SK-N-SH treated with all-trans-retinoic acid at 6 μM for 48 hours (cell line): ENCODE measurements at regions not wholly inside any gene's neighbourhood (a gene's known extent, or its start where the extent isn't known, plus 50 kb on each side); places are given as distances from the start of the nearest gene placed in this dataset.
A peak's percentile ranks its signal among the peaks of the same experiment; 100 is the strongest.

Experiments used
- ATAC-seq: fragments of 200-7000 bp; cut with Tn5 transposase; 3 replicates; pipeline ENCODE4 v1.9.1; 2020; ENCODE audit warnings: mild to moderate bottlenecking, moderate library complexity
- ARNTL ChIP-seq: fragments of 450-650 bp; formaldehyde crosslinking; IDR thresholded peaks from 2 replicates; pipeline ENCODE4 v1.5.0; 2020; ENCODE audit warnings: low read depth, mild to moderate bottlenecking, moderate library complexity, borderline replicate concordance
- BACH2 ChIP-seq: fragments of 250-450 bp; sonication (Bioruptor Pico); IDR thresholded peaks from 2 replicates; pipeline ENCODE4 v1.9.0; 2021; ENCODE audit warnings: mild to moderate bottlenecking, borderline replicate concordance
- CSDC2 ChIP-seq: fragments of 250-450 bp; sonication (Bioruptor Pico); IDR thresholded peaks from 2 replicates; pipeline ENCODE4 v1.5.0; 2020; ENCODE audit warnings: mild to moderate bottlenecking, moderate library complexity
- CSRNP3 ChIP-seq: fragments of 250-450 bp; sonication (Bioruptor Pico); IDR thresholded peaks from 2 replicates; pipeline ENCODE4 v1.5.1; 2021; ENCODE audit warnings: mild to moderate bottlenecking, moderate library complexity
- ESRRG ChIP-seq: fragments of 250-450 bp; sonication (Bioruptor Pico); IDR thresholded peaks from 2 replicates; pipeline ENCODE4 v1.6.1; 2021; ENCODE audit warnings: mild to moderate bottlenecking
- GLIS3 ChIP-seq: fragments of 250-450 bp; sonication (Bioruptor Pico); IDR thresholded peaks from 2 replicates; pipeline ENCODE4 v1.5.0; 2020; ENCODE audit warnings: mild to moderate bottlenecking, moderate library complexity
- ISL1 ChIP-seq: fragments of 250-450 bp; sonication (Bioruptor Pico); IDR thresholded peaks from 2 replicates; pipeline ENCODE4 v2.1.2; 2022; ENCODE audit warnings: mild to moderate bottlenecking, moderate library complexity
- OSR1 ChIP-seq: fragments of 250-450 bp; sonication (Bioruptor Pico); IDR thresholded peaks from 2 replicates; pipeline ENCODE4 v1.8.0; 2022; ENCODE audit warnings: moderate library complexity, mild to moderate bottlenecking, inconsistent platforms
- PPARA ChIP-seq: fragments of 250-450 bp; sonication (Bioruptor Pico); IDR thresholded peaks from 2 replicates; pipeline ENCODE4 v1.5.0; 2020; ENCODE audit warnings: mild to moderate bottlenecking, borderline replicate concordance
- RARB ChIP-seq: fragments of 250-450 bp; sonication (Bioruptor Pico); IDR thresholded peaks from 2 replicates; pipeline ENCODE4 v1.8.0; 2021; ENCODE audit warnings: mild to moderate bottlenecking, moderate library complexity
- SNAI2 ChIP-seq: fragments of 250-450 bp; sonication (Bioruptor Pico); IDR thresholded peaks from 2 replicates; pipeline ENCODE4 v1.5.0; 2020; ENCODE audit warnings: mild to moderate bottlenecking, moderate library complexity
- TCF4 ChIP-seq: fragments of 250-450 bp; sonication (Bioruptor Pico); IDR thresholded peaks from 2 replicates; pipeline ENCODE4 v1.8.0; 2021; ENCODE audit warnings: mild to moderate bottlenecking, moderate library complexity, borderline replicate concordance
- ZC3H10 ChIP-seq: fragments of 250-450 bp; sonication (Bioruptor Pico); IDR thresholded peaks from 2 replicates; pipeline ENCODE4 v1.5.1; 2021; ENCODE audit warnings: mild to moderate bottlenecking, moderate library complexity
- ZFP3 ChIP-seq: fragments of 250-450 bp; sonication (Bioruptor Pico); IDR thresholded peaks from 2 replicates; pipeline ENCODE4 v1.5.0; 2020; ENCODE audit warnings: mild to moderate bottlenecking, moderate library complexity
- ZFP30 ChIP-seq: fragments of 450-650 bp; formaldehyde crosslinking; IDR thresholded peaks from 2 replicates; pipeline ENCODE4 v1.5.0; 2022; ENCODE audit warnings: mild to moderate bottlenecking, moderate library complexity
- ZNF565 ChIP-seq: fragments of 450-650 bp; formaldehyde crosslinking; conservative IDR thresholded peaks from 2 replicates; pipeline ENCODE4 v1.5.0; 2020; ENCODE audit warnings: low read depth, mild to moderate bottlenecking, moderate library complexity
- ZNF70 ChIP-seq: fragments of 450-650 bp; formaldehyde crosslinking; IDR thresholded peaks from 2 replicates; pipeline ENCODE4 v1.5.0; 2020; ENCODE audit warnings: mild to moderate bottlenecking, moderate library complexity
- ZNF8 ChIP-seq: fragments of 450-650 bp; formaldehyde crosslinking; IDR thresholded peaks from 2 replicates; pipeline ENCODE4 v1.5.0; 2020; ENCODE audit warnings: mild to moderate bottlenecking, moderate library complexity
- TF ChIP-seq, protein P1 (sequence below): fragments of 250-450 bp; sonication (Bioruptor Pico); IDR thresholded peaks from 2 replicates; pipeline ENCODE4 v1.5.1; 2020; ENCODE audit warnings: low read depth, mild to moderate bottlenecking, moderate library complexity
- TF ChIP-seq, protein P2 (sequence below): fragments of 250-450 bp; sonication (Bioruptor Pico); IDR thresholded peaks from 2 replicates; pipeline ENCODE4 v1.8.0; 2021; ENCODE audit warnings: low read depth, mild to moderate bottlenecking, moderate library complexity, borderline replicate concordance
- TF ChIP-seq, protein P3 (sequence below): fragments of 250-450 bp; sonication (Bioruptor Pico); IDR thresholded peaks from 2 replicates; pipeline ENCODE4 v1.8.0; 2020; ENCODE audit warnings: mild to moderate bottlenecking, moderate library complexity, borderline replicate concordance

DNA sequence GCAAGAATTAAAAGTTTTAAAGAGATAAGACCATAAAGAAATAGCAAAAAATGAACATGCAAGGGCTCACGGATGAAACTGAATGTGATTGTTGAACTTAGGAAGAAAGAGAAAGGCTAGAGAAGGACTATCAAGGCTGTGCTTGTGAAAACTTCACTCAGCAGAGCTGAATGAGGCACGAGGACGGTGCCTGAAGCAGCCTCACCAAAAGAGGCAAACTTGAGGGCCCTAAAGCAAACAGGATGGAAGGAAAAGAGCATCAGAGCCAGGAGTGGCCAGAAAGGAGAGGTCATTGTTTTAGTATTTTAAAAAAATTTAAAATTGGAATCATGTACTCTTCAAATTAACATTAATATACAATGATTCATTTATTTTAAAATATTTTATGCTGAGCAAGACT is 191.2 kb upstream of the SOX14 start:
- TF ChIP-seq, protein P1, sequence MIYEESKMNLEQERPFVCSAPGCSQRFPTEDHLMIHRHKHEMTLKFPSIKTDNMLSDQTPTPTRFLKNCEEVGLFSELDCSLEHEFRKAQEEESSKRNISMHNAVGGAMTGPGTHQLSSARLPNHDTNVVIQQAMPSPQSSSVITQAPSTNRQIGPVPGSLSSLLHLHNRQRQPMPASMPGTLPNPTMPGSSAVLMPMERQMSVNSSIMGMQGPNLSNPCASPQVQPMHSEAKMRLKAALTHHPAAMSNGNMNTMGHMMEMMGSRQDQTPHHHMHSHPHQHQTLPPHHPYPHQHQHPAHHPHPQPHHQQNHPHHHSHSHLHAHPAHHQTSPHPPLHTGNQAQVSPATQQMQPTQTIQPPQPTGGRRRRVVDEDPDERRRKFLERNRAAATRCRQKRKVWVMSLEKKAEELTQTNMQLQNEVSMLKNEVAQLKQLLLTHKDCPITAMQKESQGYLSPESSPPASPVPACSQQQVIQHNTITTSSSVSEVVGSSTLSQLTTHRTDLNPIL (CRISPR knock-in tag) = no peak
- TF ChIP-seq CSRNP3 (CRISPR knock-in tag) = no peak
- TF ChIP-seq PPARA = no peak
- no peak for TF ChIP-seq OSR1 (CRISPR knock-in tag)
- TF ChIP-seq ZNF8 (CRISPR knock-in tag) = no peak
- no peak for TF ChIP-seq ESRRG (CRISPR knock-in tag)
- TF ChIP-seq, all 23 proteins: peak for 0
- ATAC-seq = no peak

- TF ChIP-seq GLIS3 (CRISPR knock-in tag) (no peak), ZNF70 (no peak), SNAI2 (CRISPR knock-in tag) (no peak), ZNF565 (no peak), ISL1 (no peak), CSRNP3 (CRISPR knock-in tag) (no peak), OSR1 (CRISPR knock-in tag) (no peak), ZFP3 (CRISPR knock-in tag) (no peak), BACH2 (CRISPR knock-in tag) (no peak), RARB (CRISPR knock-in tag) (no peak), ZC3H10 (CRISPR knock-in tag) (no peak), ESRRG (CRISPR knock-in tag) (no peak)
- TF ChIP-seq, protein P2, sequence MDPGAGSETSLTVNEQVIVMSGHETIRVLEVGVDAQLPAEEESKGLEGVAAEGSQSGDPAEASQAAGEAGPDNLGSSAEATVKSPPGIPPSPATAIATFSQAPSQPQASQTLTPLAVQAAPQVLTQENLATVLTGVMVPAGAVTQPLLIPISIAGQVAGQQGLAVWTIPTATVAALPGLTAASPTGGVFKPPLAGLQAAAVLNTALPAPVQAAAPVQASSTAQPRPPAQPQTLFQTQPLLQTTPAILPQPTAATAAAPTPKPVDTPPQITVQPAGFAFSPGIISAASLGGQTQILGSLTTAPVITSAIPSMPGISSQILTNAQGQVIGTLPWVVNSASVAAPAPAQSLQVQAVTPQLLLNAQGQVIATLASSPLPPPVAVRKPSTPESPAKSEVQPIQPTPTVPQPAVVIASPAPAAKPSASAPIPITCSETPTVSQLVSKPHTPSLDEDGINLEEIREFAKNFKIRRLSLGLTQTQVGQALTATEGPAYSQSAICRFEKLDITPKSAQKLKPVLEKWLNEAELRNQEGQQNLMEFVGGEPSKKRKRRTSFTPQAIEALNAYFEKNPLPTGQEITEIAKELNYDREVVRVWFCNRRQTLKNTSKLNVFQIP = no peak
- no peak for ATAC-seq
Measured at GRCh38 chr3:137582484-137582883, 181.6 kb upstream of the SOX14 start.

- ATAC-seq = no peak
- no peak for TF ChIP-seq CSDC2
- TF ChIP-seq RARB (CRISPR knock-in tag) = no peak
- no peak for TF ChIP-seq BACH2 (CRISPR knock-in tag)
- TF ChIP-seq TCF4 (CRISPR knock-in tag) = no peak
- no peak for TF ChIP-seq ZFP3 (CRISPR knock-in tag)
- TF ChIP-seq CSRNP3 (CRISPR knock-in tag) = no peak
- TF ChIP-seq ZNF565 = no peak
- no peak for TF ChIP-seq ESRRG (CRISPR knock-in tag)
- TF ChIP-seq, all 23 proteins: peak for 0
Measured at GRCh38 chr3:137583256-137583655, 180.9 kb upstream of the SOX14 start.

DNA sequence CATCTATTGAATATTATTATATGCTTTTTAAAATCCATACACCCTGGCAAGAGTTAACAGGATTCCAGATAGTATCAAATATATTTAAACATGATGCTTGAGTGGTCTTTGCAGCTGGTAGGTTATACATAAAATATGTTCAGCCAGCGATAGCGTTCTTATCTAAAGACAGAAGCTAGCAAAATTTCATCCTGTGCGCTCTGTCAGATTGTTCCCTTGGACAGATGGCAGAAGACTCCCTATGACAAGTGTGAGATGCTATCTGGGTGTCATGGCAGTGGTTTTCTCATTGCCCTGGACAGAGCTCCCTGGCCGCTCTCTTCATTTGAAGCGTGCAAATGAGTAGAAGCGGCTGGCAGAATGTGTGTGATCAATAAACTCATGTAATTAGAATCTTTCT is 175.2 kb upstream of the SOX14 start:
- peak; percentile 37; the same call in 1 of the 3 replicates for ATAC-seq
- TF ChIP-seq CSRNP3 (CRISPR knock-in tag) = no peak
- TF ChIP-seq, protein P2 = no peak
- no peak for TF ChIP-seq ISL1
- no peak for TF ChIP-seq OSR1 (CRISPR knock-in tag)
- TF ChIP-seq ARNTL (CRISPR knock-in tag) = no peak
- TF ChIP-seq BACH2 (CRISPR knock-in tag) = no peak
- TF ChIP-seq TCF4 (CRISPR knock-in tag) = peak; percentile 95
- no peak for TF ChIP-seq ZFP30 (CRISPR knock-in tag)
- TF ChIP-seq RARB (CRISPR knock-in tag) = no peak
- TF ChIP-seq, protein P3, sequence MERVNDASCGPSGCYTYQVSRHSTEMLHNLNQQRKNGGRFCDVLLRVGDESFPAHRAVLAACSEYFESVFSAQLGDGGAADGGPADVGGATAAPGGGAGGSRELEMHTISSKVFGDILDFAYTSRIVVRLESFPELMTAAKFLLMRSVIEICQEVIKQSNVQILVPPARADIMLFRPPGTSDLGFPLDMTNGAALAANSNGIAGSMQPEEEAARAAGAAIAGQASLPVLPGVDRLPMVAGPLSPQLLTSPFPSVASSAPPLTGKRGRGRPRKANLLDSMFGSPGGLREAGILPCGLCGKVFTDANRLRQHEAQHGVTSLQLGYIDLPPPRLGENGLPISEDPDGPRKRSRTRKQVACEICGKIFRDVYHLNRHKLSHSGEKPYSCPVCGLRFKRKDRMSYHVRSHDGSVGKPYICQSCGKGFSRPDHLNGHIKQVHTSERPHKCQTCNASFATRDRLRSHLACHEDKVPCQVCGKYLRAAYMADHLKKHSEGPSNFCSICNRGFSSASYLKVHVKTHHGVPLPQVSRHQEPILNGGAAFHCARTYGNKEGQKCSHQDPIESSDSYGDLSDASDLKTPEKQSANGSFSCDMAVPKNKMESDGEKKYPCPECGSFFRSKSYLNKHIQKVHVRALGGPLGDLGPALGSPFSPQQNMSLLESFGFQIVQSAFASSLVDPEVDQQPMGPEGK (CRISPR knock-in tag) = no peak
- TF ChIP-seq SNAI2 (CRISPR knock-in tag) = no peak
- peak; percentile 15; the same call in 1 of the 2 replicates for TF ChIP-seq PPARA
- no peak for TF ChIP-seq ZC3H10 (CRISPR knock-in tag)
- no peak for TF ChIP-seq ZFP3 (CRISPR knock-in tag)
